ENCODE measurements at regions not wholly inside any gene's neighbourhood (a gene's known extent, or its start where the extent isn't known, plus 50 kb on each side); places are given as distances from the start of the nearest gene placed in this dataset.
"Not testable (repeated sequence)": the region's sequence is repeated elsewhere in the genome, so short reads cannot be mapped to it uniquely, and the experiment has no call there.

- no peak for DNase-seq
Measured at GRCh38 chr1:38658883-38659282, 200.7 kb downstream of the RRAGC start.

- no peak for DNase-seq
Measured at GRCh38 chr1:38657873-38658272, 201.7 kb downstream of the RRAGC start.

- DNase-seq: no peak
Measured at GRCh38 chr1:38657207-38657840, 202.2 kb downstream of the RRAGC start.

- DNase-seq: no peak
Measured at GRCh38 chr1:38656726-38657125, 202.8 kb downstream of the RRAGC start.

GRCh38 chr1:38652217-38652616 lies 207.4 kb downstream of the RRAGC start:
- DNase-seq: no peak

- no peak for DNase-seq
Measured at GRCh38 chr1:38651669-38652068, 207.9 kb downstream of the RRAGC start.

- DNase-seq: no peak
Measured at GRCh38 chr1:38648417-38648816, 211.2 kb downstream of the RRAGC start.

GRCh38 chr1:38647341-38647740 lies 212.2 kb downstream of the RRAGC start:
- DNase-seq: not testable (repeated sequence)

GRCh38 chr1:38644092-38644491 lies 215.5 kb downstream of the RRAGC start:
- DNase-seq: no peak

GRCh38 chr1:38641661-38642060 lies 217.9 kb downstream of the RRAGC start:
- no peak for DNase-seq

- no peak for DNase-seq
Measured at GRCh38 chr1:38640371-38640770, 219.2 kb downstream of the RRAGC start.

- no peak for DNase-seq
Measured at GRCh38 chr1:38628241-38628640, 231.3 kb downstream of the RRAGC start.

GRCh38 chr1:38625939-38626338 lies 233.6 kb downstream of the RRAGC start:
- no peak for DNase-seq

- DNase-seq: no peak
Measured at GRCh38 chr1:38624336-38625039, 235.1 kb downstream of the RRAGC start.

- no peak for DNase-seq
Measured at GRCh38 chr1:38623529-38623928, 236.0 kb downstream of the RRAGC start.

- DNase-seq: no peak
Measured at GRCh38 chr1:38622197-38622596, 237.4 kb downstream of the RRAGC start.

GRCh38 chr1:38616846-38617245 lies 242.7 kb downstream of the RRAGC start:
- DNase-seq: no peak

- DNase-seq: no peak
Measured at GRCh38 chr1:38615680-38616079, 243.9 kb downstream of the RRAGC start.

GRCh38 chr1:38614861-38615260 lies 244.7 kb downstream of the RRAGC start:
- no peak for DNase-seq

- DNase-seq: no peak
Measured at GRCh38 chr1:38613996-38614395, 245.6 kb downstream of the RRAGC start.

GRCh38 chr1:38612951-38613350 lies 246.6 kb downstream of the RRAGC start:
- no peak for DNase-seq

GRCh38 chr1:38611664-38612211 lies 247.8 kb downstream of the RRAGC start:
- DNase-seq: no peak

- DNase-seq: no peak
Measured at GRCh38 chr1:38609166-38610025, 250.2 kb downstream of the RRAGC start.

Data from fibroblast of upper back skin (primary cell).